ENCODE measurements at regions not wholly inside any gene's neighbourhood (a gene's known extent, or its start where the extent isn't known, plus 50 kb on each side); places are given as distances from the start of the nearest gene placed in this dataset.
A peak's percentile ranks its signal among the peaks of the same experiment; 100 is the strongest.

DNA sequence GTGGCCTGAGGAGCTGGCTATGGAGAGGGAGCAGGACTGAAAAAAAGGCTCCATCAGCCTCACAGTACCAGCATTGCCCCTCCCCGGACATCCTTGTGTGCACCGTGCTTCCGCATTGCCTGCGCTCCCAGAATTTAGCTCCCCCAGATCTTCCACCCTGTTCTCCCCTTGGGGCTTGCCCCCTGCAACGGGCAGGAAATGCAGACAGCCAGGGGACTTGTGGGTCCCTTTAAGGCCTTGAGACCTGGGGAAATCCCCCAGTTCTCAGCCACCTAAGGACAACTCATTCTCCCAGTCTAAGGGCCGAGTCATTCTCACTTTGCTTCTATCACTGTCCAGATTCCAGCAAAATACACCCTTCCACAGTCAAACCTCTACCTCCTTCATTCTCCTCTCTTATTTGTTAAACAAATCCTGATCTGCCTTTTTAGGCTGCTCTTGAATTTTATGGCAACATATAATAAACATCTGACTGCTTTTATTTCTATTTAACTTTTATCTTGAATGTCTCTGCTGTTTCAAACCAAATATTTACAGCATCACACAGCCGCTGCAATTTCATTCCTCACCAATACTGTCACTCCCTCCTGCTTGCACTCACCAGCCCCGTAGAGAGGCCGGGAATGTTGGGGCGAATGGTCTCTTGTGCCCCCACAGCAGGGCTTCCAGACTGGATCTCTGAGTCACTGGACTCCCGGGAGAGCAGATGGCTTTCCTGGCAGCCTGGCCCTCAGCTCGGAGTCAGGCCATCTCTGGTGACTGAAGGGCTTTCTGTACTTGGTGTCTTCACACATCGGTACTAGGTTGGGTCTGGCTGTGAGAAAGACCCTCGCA is 221.9 kb downstream of the TSHZ3 start:
- Histone ChIP-seq H3K27ac (peak overlapping the region; percentile 73), H3K4me2 (peak overlapping the region; percentile 5)

GRCh38 chr19:31126236-31126635 is 223.0 kb downstream of the TSHZ3 start:
- DNase-seq (ENCODE audit: low spot score), result no peak
- 77% methylated on average over 6 of the region's 6 CpGs for WGBS (ENCODE audit: low lambda C conversion rate, missing lambda C conversion rate)
- Histone ChIP-seq H3K27ac (no peak overlapping the region), H3K79me2 (no peaks in the 10 kb centered on the region), H4K20me1 (ENCODE audit: insufficient read depth, poor library complexity, severe bottlenecking) (no peaks in the 10 kb centered on the region), H3K4me3 (no peak overlapping the region), H3K36me3 (replicated peaks; ENCODE audit: insufficient read depth, low read depth) (no peaks in the 10 kb centered on the region), H3K4me1 (ENCODE audit: insufficient read depth) (peaks cover 10% of the 10 kb centered on the region), H3K9me3 (ENCODE audit: low read depth) (no peaks in the 10 kb centered on the region), H3K27me3 (no peaks in the 10 kb centered on the region), H2AFZ (no peak overlapping the region), H3K9me2 (replicated peaks; ENCODE audit: insufficient read depth) (no peaks in the 10 kb centered on the region), H3K4me2 (no peak overlapping the region)
- TF ChIP-seq, protein P1, sequence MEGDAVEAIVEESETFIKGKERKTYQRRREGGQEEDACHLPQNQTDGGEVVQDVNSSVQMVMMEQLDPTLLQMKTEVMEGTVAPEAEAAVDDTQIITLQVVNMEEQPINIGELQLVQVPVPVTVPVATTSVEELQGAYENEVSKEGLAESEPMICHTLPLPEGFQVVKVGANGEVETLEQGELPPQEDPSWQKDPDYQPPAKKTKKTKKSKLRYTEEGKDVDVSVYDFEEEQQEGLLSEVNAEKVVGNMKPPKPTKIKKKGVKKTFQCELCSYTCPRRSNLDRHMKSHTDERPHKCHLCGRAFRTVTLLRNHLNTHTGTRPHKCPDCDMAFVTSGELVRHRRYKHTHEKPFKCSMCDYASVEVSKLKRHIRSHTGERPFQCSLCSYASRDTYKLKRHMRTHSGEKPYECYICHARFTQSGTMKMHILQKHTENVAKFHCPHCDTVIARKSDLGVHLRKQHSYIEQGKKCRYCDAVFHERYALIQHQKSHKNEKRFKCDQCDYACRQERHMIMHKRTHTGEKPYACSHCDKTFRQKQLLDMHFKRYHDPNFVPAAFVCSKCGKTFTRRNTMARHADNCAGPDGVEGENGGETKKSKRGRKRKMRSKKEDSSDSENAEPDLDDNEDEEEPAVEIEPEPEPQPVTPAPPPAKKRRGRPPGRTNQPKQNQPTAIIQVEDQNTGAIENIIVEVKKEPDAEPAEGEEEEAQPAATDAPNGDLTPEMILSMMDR (IDR thresholded peaks at IDR 0.05; ENCODE audit: poor library complexity), result no peak
- no peak for TF ChIP-seq EZH2 (IDR thresholded peaks at IDR 0.05; ENCODE audit: borderline replicate concordance)
- no peak for TF ChIP-seq EZH2phosphoT487 (IDR thresholded peaks at IDR 0.05; ENCODE audit: low read depth, severe bottlenecking, unreplicated experiment)

More for the DNA sequence above, 221.9 kb downstream of the TSHZ3 start:
- TF ChIP-seq EZH2phosphoT487 (IDR thresholded peaks at IDR 0.05; ENCODE audit: low read depth, severe bottlenecking, unreplicated experiment) (no peak), EZH2 (IDR thresholded peaks at IDR 0.05; ENCODE audit: borderline replicate concordance) (no peak)
- TF ChIP-seq, protein P1 (IDR thresholded peaks at IDR 0.05; ENCODE audit: poor library complexity), result no peak
- no peaks in the 10 kb centered on the region for H3K27me3 ChIP-seq
- peak; percentile 60 for DNase-seq (ENCODE audit: low spot score)
- H3K9me2 ChIP-seq (replicated peaks; ENCODE audit: insufficient read depth), result no peaks in the 10 kb centered on the region
- H3K36me3 ChIP-seq (replicated peaks; ENCODE audit: insufficient read depth, low read depth), result no peaks in the 10 kb centered on the region
- no peaks in the 10 kb centered on the region for H3K79me2 ChIP-seq
- no peaks in the 10 kb centered on the region for H3K9me3 ChIP-seq (ENCODE audit: low read depth)
- no peaks in the 10 kb centered on the region for H4K20me1 ChIP-seq (ENCODE audit: insufficient read depth, poor library complexity, severe bottlenecking)
- H2AFZ ChIP-seq, result peak overlapping the region; percentile 9
- H3K4me1 ChIP-seq (ENCODE audit: insufficient read depth), result peaks cover 10% of the 10 kb centered on the region
- no peak overlapping the region for H3K4me3 ChIP-seq
- 52% methylated on average over 14 of the region's 14 CpGs for WGBS (ENCODE audit: low lambda C conversion rate, missing lambda C conversion rate)

- no peaks in the 10 kb centered on the region for H3K9me2 ChIP-seq (replicated peaks; ENCODE audit: insufficient read depth)
- H3K27ac ChIP-seq, result no peak overlapping the region
- peaks cover 10% of the 10 kb centered on the region for H3K4me1 ChIP-seq (ENCODE audit: insufficient read depth)
- H3K79me2 ChIP-seq, result no peaks in the 10 kb centered on the region
- no peak for DNase-seq (ENCODE audit: low spot score)
- no peaks in the 10 kb centered on the region for H3K27me3 ChIP-seq
- no peak overlapping the region for H3K4me3 ChIP-seq
- TF ChIP-seq EZH2 (IDR thresholded peaks at IDR 0.05; ENCODE audit: borderline replicate concordance), result no peak
- TF ChIP-seq, protein P1 (IDR thresholded peaks at IDR 0.05; ENCODE audit: poor library complexity), result no peak
- no peak for TF ChIP-seq EZH2phosphoT487 (IDR thresholded peaks at IDR 0.05; ENCODE audit: low read depth, severe bottlenecking, unreplicated experiment)
- WGBS (ENCODE audit: low lambda C conversion rate, missing lambda C conversion rate), result 83% methylated on average over 5 of the region's 5 CpGs
- no peak overlapping the region for H2AFZ ChIP-seq
- H3K36me3 ChIP-seq (replicated peaks; ENCODE audit: insufficient read depth, low read depth), result no peaks in the 10 kb centered on the region
- H3K9me3 ChIP-seq (ENCODE audit: low read depth), result no peaks in the 10 kb centered on the region
- no peak overlapping the region for H3K4me2 ChIP-seq
- H4K20me1 ChIP-seq (ENCODE audit: insufficient read depth, poor library complexity, severe bottlenecking), result no peaks in the 10 kb centered on the region
Observed at GRCh38 chr19:31125071-31125470, 224.2 kb downstream of the TSHZ3 start.

Data from hepatocyte (in vitro differentiated cells).